ENCODE measurements at regions not wholly inside any gene's neighbourhood (a gene's known extent, or its start where the extent isn't known, plus 50 kb on each side); places are given as distances from the start of the nearest gene placed in this dataset.

- TF ChIP-seq CTCF (IDR thresholded peaks at IDR 0.05): no peak
- ATAC-seq (no peak), DNase-seq (no peak)
- Histone ChIP-seq H3K4me1 (no peaks in the 10 kb centered on the region), H3K4me3 (no peak overlapping the region), H3K36me3 (no peaks in the 10 kb centered on the region), H3K9me3 (no peaks in the 10 kb centered on the region), H3K27ac (no peak overlapping the region), H3K27me3 (peaks cover 0 to 19% of the 10 kb centered on the region in 2 donors)
- intact Hi-C loops (cut with DNase I): no loop called here
Measured at GRCh38 chr2:60628615-60629304, 75.3 kb upstream of the BCL11A start.

GRCh38 chr2:60629305-60629662 is 75.8 kb upstream of the BCL11A start:
- ATAC-seq (no peak), DNase-seq (no peak)
- intact Hi-C loops (cut with DNase I): no loop called here
- no peaks in the 10 kb centered on the region for H3K36me3 ChIP-seq
- H3K4me1 ChIP-seq: no peaks in the 10 kb centered on the region
- H3K27ac ChIP-seq: no peak overlapping the region
- H3K4me3 ChIP-seq: no peak overlapping the region
- H3K27me3 ChIP-seq: peaks cover 0 to 19% of the 10 kb centered on the region in 2 donors
- no peaks in the 10 kb centered on the region for H3K9me3 ChIP-seq
- TF ChIP-seq CTCF (IDR thresholded peaks at IDR 0.05): no peak

DNA sequence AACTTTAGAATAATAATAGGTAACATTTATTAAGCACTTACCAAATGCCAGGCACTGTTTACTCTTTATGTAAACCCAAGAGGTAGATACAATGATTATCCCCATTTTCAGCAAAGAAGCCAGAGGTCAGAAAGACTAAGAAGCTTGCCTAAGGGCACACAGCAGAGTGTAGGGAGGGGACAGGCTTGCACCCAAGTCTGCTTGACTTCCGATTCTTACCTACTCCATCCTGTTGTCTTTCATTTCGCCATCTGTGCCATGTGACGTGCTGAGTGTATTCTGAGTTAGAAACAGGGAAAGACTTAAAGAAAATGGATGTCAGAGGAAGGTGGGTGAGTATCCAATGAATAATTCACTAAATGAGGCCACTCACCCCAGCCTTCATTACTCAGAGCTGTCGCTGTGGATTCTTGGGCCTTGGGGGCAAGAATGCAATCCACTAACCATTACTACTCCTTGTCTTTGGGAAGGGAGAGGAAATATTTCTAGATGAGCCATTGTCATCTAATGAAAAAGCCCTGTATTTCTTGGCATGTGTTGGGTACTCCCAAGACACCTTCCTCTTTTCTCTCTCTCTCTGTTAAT is 76.4 kb upstream of the BCL11A start:
- no peak for ATAC-seq
- TF ChIP-seq CTCF (IDR thresholded peaks at IDR 0.05): no peak
- H3K27me3 ChIP-seq: peaks cover 0 to 19% of the 10 kb centered on the region in 2 donors
- H3K27ac ChIP-seq: no peak overlapping the region
- intact Hi-C loops (cut with DNase I): no loop called here
- H3K4me1 ChIP-seq: no peaks in the 10 kb centered on the region
- no peak for DNase-seq
- H3K36me3 ChIP-seq: no peaks in the 10 kb centered on the region
- H3K9me3 ChIP-seq: no peaks in the 10 kb centered on the region
- no peak overlapping the region for H3K4me3 ChIP-seq

DNA sequence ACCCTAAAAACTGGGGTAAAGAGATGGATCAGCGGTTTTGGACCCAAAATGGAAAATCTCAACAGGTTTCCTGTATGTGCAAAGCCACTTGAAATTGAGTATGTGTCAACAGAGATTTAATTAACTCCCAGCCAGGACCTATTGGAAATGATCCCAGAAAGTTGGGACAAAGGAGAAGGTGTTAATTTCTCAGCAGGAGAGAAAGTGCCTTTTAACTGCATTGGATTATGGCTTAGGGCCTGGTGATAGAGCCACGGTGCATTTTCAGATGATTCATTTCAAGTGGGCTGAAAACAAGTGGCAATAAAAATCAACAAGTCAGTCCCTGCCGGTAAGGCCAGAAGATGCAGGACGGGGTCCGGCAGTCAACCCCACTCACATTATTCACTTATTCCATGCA is 80.2 kb upstream of the BCL11A start:
- intact Hi-C loops (cut with DNase I): no loop called here

More for the DNA sequence above, 80.2 kb upstream of the BCL11A start:
- ATAC-seq (peak; percentile 67), DNase-seq (peak in 1 of 4 donors; percentile 13)
- Histone ChIP-seq H3K4me1 (no peaks in the 10 kb centered on the region), H3K9me3 (no peaks in the 10 kb centered on the region), H3K27ac (no peak overlapping the region), H3K36me3 (no peaks in the 10 kb centered on the region), H3K27me3 (peaks cover 0 to 3% of the 10 kb centered on the region in 2 donors), H3K4me3 (no peak overlapping the region)
- no peak for TF ChIP-seq CTCF (IDR thresholded peaks at IDR 0.05)

Data from left lung (tissue), 4 donors.